ENCODE measurements at regions not wholly inside any gene's neighbourhood (a gene's known extent, or its start where the extent isn't known, plus 50 kb on each side); places are given as distances from the start of the nearest gene placed in this dataset.

- no peak for TF ChIP-seq POLR2AphosphoS5 (IDR thresholded peaks at IDR 0.05; ENCODE audit: low read depth)
- TF ChIP-seq GABPA (IDR thresholded peaks at IDR 0.05; ENCODE audit: low read depth): no peak
- TF ChIP-seq REST (IDR thresholded peaks at IDR 0.05; ENCODE audit: insufficient replicate concordance, low read depth): no peak
- no peak for TF ChIP-seq SPI1 (IDR thresholded peaks at IDR 0.05; ENCODE audit: borderline replicate concordance, low read depth)
- no peak for TF ChIP-seq CTCF (IDR thresholded peaks at IDR 0.05; ENCODE audit: insufficient read depth, low read length)
- Histone ChIP-seq H3K27ac (replicated peaks) (no peak overlapping the region), H3K4me3 (replicated peaks; ENCODE audit: insufficient read depth, low read length) (no peak overlapping the region), H3K27me3 (ENCODE audit: insufficient read depth, poor library complexity, severe bottlenecking) (no peaks in the 10 kb centered on the region)
- no peak for DNase-seq (ENCODE audit: low read depth in 1 of 2, low spot score in 1 of 2)
Observed at GRCh38 chr18:30446605-30447004, 595.9 kb downstream of the DSC3 start.

- no peak overlapping the region for H3K4me3 ChIP-seq (replicated peaks; ENCODE audit: insufficient read depth, low read length)
- TF ChIP-seq SPI1 (IDR thresholded peaks at IDR 0.05; ENCODE audit: borderline replicate concordance, low read depth) (no peak), POLR2AphosphoS5 (IDR thresholded peaks at IDR 0.05; ENCODE audit: low read depth) (no peak), CTCF (IDR thresholded peaks at IDR 0.05; ENCODE audit: insufficient read depth, low read length) (no peak), GABPA (IDR thresholded peaks at IDR 0.05; ENCODE audit: low read depth) (no peak), REST (IDR thresholded peaks at IDR 0.05; ENCODE audit: insufficient replicate concordance, low read depth) (no peak)
Observed at GRCh38 chr18:30444544-30444943, 598.0 kb downstream of the DSC3 start.

GRCh38 chr18:30440351-30440750, 602.2 kb downstream of the DSC3 start:
- TF ChIP-seq SPI1 (IDR thresholded peaks at IDR 0.05; ENCODE audit: borderline replicate concordance, low read depth) (no peak), GABPA (IDR thresholded peaks at IDR 0.05; ENCODE audit: low read depth) (no peak), CTCF (IDR thresholded peaks at IDR 0.05; ENCODE audit: insufficient read depth, low read length) (no peak), POLR2AphosphoS5 (IDR thresholded peaks at IDR 0.05; ENCODE audit: low read depth) (no peak), REST (IDR thresholded peaks at IDR 0.05; ENCODE audit: insufficient replicate concordance, low read depth) (no peak)
- no peak for DNase-seq (ENCODE audit: low read depth in 1 of 2, low spot score in 1 of 2)
- H3K27me3 ChIP-seq (ENCODE audit: insufficient read depth, poor library complexity, severe bottlenecking): no peaks in the 10 kb centered on the region
- H3K4me3 ChIP-seq (replicated peaks; ENCODE audit: insufficient read depth, low read length): no peak overlapping the region
- no peak overlapping the region for H3K27ac ChIP-seq (replicated peaks)

More at GRCh38 chr18:30444544-30444943, 598.0 kb downstream of the DSC3 start:
- Histone ChIP-seq H3K27me3 (ENCODE audit: insufficient read depth, poor library complexity, severe bottlenecking) (no peaks in the 10 kb centered on the region), H3K27ac (replicated peaks) (no peak overlapping the region)
- DNase-seq (ENCODE audit: low read depth in 1 of 2, low spot score in 1 of 2): no peak
